ENCODE measurements at regions not wholly inside any gene's neighbourhood (a gene's known extent, or its start where the extent isn't known, plus 50 kb on each side); places are given as distances from the start of the nearest gene placed in this dataset.
"Not testable (repeated sequence)": the region's sequence is repeated elsewhere in the genome, so short reads cannot be mapped to it uniquely, and the experiment has no call there.

GRCh38 chr11:116666673-116667249 is 106.0 kb downstream of the BUD13 start:
- TF ChIP-seq, protein P1, sequence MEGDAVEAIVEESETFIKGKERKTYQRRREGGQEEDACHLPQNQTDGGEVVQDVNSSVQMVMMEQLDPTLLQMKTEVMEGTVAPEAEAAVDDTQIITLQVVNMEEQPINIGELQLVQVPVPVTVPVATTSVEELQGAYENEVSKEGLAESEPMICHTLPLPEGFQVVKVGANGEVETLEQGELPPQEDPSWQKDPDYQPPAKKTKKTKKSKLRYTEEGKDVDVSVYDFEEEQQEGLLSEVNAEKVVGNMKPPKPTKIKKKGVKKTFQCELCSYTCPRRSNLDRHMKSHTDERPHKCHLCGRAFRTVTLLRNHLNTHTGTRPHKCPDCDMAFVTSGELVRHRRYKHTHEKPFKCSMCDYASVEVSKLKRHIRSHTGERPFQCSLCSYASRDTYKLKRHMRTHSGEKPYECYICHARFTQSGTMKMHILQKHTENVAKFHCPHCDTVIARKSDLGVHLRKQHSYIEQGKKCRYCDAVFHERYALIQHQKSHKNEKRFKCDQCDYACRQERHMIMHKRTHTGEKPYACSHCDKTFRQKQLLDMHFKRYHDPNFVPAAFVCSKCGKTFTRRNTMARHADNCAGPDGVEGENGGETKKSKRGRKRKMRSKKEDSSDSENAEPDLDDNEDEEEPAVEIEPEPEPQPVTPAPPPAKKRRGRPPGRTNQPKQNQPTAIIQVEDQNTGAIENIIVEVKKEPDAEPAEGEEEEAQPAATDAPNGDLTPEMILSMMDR (IDR thresholded peaks at IDR 0.05; ENCODE audit: low read length): not testable (repeated sequence)
- TF ChIP-seq EZH2 (IDR thresholded peaks at IDR 0.05; ENCODE audit: borderline replicate concordance, low read length): not testable (repeated sequence)

Measured in OCI-LY1 (cell line).